ENCODE measurements at regions not wholly inside any gene's neighbourhood (a gene's known extent, or its start where the extent isn't known, plus 50 kb on each side); places are given as distances from the start of the nearest gene placed in this dataset.

DNA sequence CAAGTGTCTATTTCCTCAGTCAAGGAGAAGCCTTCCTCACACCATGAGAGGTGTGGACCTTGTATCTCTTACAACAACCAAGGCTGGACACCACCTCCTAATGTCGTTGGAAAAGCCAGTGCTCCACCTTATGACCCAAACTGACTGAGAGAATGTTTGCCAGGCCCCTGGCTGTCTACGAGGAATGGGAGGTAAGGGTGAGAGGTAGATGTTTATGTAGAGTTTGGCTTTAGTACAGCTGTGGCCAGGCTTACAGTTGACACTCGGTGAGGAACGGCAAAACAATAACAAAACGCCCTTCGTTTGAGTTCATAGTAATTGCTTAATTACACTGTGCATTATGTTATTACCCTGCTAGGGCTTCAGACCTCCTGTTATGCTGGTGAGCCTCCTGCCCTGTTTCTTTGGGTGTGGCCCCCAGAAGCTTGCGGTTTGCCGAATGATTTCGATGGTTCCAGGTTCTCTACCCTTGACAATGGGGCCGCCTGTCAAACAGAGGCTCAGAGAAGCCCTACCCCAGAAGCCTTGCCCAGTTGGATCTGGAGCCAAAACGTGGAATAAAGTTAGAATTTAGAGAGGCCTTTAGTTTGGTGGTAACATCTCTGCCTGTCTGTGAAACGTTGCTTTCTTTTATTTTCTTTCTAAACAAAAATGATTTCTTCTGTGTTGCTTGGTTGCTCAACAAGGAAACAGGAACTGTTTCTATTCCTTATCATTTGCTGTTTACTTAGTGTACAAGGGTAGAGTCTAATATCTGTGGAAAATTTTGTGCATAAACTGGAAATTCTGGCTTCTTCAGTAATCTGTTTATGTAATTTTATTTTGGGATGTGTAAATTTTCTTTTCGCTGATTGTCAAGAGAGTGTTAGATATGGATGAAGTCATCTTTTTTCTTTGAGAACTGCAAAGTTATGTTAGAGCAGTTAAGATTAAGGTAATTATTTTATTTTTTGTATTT, 60.4 kb upstream of the FOXQ1 start:
- TF ChIP-seq, protein P1, sequence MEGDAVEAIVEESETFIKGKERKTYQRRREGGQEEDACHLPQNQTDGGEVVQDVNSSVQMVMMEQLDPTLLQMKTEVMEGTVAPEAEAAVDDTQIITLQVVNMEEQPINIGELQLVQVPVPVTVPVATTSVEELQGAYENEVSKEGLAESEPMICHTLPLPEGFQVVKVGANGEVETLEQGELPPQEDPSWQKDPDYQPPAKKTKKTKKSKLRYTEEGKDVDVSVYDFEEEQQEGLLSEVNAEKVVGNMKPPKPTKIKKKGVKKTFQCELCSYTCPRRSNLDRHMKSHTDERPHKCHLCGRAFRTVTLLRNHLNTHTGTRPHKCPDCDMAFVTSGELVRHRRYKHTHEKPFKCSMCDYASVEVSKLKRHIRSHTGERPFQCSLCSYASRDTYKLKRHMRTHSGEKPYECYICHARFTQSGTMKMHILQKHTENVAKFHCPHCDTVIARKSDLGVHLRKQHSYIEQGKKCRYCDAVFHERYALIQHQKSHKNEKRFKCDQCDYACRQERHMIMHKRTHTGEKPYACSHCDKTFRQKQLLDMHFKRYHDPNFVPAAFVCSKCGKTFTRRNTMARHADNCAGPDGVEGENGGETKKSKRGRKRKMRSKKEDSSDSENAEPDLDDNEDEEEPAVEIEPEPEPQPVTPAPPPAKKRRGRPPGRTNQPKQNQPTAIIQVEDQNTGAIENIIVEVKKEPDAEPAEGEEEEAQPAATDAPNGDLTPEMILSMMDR (IDR thresholded peaks at IDR 0.05): no peak
- TF ChIP-seq RXRA (IDR thresholded peaks at IDR 0.05; ENCODE audit: borderline replicate concordance, low read depth): no peak
- TF ChIP-seq FOXM1 (IDR thresholded peaks at IDR 0.05; ENCODE audit: low read depth): no peak
- TF ChIP-seq EZH2phosphoT487 (IDR thresholded peaks at IDR 0.05; ENCODE audit: borderline replicate concordance, low read depth): no peak
- no peak for TF ChIP-seq RAD21 (IDR thresholded peaks at IDR 0.05; ENCODE audit: low read length)
- TF ChIP-seq TAF1 (IDR thresholded peaks at IDR 0.05; ENCODE audit: borderline replicate concordance, low read depth, low read length): no peak
- TF ChIP-seq POLR2AphosphoS5 (IDR thresholded peaks at IDR 0.05; ENCODE audit: low read depth, low read length): no peak
- no peak for TF ChIP-seq EP300 (IDR thresholded peaks at IDR 0.05; ENCODE audit: borderline replicate concordance in 1 of 2, low read depth in 1 of 2, low read length in 1 of 2)
- TF ChIP-seq JUND (IDR thresholded peaks at IDR 0.05): no peak
- TF ChIP-seq, protein P2, sequence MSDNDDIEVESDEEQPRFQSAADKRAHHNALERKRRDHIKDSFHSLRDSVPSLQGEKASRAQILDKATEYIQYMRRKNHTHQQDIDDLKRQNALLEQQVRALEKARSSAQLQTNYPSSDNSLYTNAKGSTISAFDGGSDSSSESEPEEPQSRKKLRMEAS (IDR thresholded peaks at IDR 0.05; ENCODE audit: low read depth): no peak

All from SK-N-SH (cell line).